HT-29 (cell line): ENCODE measurements at regions not wholly inside any gene's neighbourhood (a gene's known extent, or its start where the extent isn't known, plus 50 kb on each side); places are given as distances from the start of the nearest gene placed in this dataset.

ENCODE experiments used
- DNase-seq: peaks from one replicate; pipeline ENCODE4 v3.0.0-alpha.2; 2015; ENCODE audit warnings: low spot score

GRCh38 chr4:156411531-156411930 is 457.9 kb upstream of the CTSO start:
- DNase-seq: no peak

DNA sequence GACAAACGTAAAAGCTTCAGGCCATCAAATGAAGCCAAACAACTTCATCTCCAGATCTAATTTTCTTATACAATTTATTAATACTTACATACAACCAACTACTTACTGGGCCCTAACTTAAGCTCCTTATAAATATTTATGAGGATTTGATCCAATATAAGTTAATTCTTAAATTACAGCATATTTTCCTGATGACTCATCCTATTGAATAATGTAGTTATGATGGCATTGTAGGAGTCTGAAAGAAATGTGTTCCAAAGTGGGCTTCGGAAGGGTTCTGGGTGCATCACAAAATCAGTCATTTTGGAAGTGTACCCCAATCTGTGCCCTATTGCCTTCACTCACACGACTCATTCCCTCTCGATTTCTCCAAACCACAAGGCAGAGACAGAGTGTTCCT is 455.1 kb upstream of the CTSO start:
- DNase-seq: no peak

DNA sequence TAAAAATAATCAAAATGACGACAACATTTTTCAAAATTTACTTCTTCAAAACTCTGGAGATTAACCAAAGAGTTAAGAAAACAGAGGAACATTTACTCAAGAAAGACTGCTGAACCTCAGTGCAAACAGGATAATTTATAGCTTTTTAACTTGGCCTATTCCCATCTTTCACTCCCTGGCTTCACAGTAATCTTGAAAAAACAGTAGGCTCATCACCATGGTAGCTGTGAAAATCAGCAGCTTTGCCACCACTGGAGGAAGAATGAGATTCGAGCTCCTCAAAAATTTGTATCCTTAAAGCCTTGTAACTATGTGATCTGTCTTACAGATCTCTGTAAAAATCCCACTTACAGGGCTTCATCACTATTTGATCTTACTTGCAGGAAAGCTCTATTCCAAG is 447.7 kb upstream of the CTSO start:
- DNase-seq: no peak

DNA sequence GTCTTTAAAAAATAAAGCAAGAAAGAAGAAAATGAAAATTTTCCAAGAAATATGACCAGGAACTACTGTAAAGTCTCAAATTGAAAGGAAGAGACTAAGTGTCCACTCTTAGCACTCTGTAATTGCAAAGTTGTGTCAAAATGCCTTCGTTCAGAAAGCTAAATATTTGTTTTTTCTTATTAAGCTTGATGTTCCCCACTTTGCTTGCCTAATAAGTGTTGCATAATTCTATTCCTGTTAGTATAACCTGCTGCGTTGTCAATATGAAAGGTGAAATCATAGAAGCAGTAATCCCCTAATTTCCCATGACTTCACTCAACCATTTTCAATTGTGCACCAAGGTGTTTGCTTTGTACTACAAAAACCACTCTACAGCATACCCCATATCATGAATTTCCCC is 442.9 kb upstream of the CTSO start:
- DNase-seq: no peak

DNA sequence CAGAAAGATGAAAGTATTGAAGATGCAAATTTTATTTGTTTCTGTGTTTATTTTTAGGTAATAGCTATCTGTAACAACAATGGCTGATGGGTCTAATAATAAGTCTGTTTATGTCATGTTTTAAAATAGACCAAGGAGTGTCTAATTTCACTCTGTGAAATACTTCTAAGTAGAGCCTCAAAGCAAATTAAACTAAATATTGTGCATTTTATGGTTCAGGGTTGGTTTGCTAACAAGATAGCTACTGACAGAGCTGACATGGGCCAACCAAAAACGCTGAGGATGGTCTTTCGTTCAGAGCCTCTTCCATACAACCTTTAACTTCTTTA is 437.6 kb upstream of the CTSO start:
- no peak for DNase-seq

- DNase-seq: no peak
Observed at GRCh38 chr4:156390599-156391324, 437.1 kb upstream of the CTSO start.

- DNase-seq: no peak
Observed at GRCh38 chr4:156388826-156389225, 435.2 kb upstream of the CTSO start.

GRCh38 chr4:156378033-156378665 is 424.5 kb upstream of the CTSO start:
- DNase-seq: peak; percentile 32

GRCh38 chr4:156377036-156377710 is 423.5 kb upstream of the CTSO start:
- DNase-seq: no peak

GRCh38 chr4:156374894-156375293 is 421.2 kb upstream of the CTSO start:
- no peak for DNase-seq

DNA sequence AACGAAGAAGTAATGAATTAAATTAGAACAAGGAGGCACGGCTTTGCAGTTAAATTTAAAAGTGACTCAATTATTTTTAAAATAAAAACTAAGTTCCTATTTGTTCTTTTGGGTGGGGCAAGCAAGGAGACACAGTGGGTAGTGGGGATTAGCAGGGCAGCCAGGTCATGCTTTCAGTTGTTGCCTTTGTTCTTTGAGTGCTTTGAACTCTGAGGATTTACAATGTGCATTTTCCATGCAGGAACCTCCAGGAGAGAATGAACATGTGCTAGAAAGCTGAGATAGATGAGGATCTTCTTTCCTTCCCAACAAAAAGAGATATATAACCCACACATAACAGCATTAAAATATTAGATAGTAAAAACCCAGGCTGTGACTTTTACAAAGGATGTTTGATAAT is 420.4 kb upstream of the CTSO start:
- no peak for DNase-seq

DNA sequence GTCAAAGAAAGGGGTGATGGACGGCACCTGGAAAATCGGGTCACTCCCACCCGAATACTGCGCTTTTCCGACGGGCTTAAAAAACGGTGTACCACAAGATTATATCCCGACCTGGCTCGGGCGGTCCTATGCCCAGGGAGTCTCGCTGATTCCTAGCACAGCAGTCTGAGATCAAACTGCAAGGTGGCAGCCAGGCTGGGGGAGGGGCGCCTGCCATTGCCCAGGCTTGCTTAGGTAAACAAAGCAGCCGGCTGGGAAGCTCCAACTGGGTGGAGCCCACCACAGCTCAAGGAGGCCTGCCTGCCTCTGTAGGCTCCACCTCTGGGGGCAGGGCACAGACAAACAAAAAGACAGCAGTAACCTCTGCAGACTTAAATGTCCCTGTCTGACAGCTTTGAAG is 413.8 kb upstream of the CTSO start:
- DNase-seq: peak; percentile 16

DNA sequence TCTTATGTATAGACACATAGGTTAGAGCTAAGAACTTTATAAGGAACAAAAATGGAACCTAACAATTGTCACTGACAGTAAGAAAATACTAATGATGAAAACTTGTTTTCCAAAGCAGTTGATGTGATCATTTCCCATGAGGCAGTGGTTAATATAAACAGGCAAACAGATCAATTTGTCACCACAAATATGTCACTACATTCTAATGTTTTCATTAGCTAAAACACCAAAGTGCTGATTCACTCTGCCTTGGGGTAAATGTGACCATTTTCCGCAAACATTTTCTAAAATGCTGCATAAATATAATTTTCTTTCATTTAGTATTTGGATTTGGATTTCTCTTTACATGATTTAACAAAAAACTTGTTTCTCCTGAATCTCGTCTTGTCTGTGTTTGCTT is 408.9 kb upstream of the CTSO start:
- no peak for DNase-seq

GRCh38 chr4:156347412-156348075 is 393.9 kb upstream of the CTSO start:
- peak; percentile 3 for DNase-seq

- no peak for DNase-seq
Observed at GRCh38 chr4:156346959-156347385, 393.3 kb upstream of the CTSO start.

DNA sequence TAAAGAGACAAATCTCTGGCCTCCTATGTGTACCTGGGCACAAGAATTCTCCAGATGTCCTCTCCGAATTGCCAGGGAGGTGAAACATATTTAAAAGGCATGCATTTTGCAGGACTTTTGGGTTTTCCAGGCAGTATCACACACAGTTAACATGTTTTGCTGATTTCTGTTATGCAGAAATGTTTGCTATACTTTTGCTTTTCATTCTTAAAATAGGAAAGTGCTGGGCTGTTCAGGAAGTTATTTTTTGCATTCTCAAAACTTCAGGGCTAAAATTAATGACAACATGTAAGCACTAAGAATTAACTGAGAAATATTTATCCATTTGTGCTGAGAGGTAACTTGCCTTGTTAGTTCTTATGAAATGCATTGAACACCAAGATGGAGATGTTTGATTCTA is 390.7 kb upstream of the CTSO start:
- DNase-seq: no peak

GRCh38 chr4:156336511-156336910 is 382.8 kb upstream of the CTSO start:
- no peak for DNase-seq

DNA sequence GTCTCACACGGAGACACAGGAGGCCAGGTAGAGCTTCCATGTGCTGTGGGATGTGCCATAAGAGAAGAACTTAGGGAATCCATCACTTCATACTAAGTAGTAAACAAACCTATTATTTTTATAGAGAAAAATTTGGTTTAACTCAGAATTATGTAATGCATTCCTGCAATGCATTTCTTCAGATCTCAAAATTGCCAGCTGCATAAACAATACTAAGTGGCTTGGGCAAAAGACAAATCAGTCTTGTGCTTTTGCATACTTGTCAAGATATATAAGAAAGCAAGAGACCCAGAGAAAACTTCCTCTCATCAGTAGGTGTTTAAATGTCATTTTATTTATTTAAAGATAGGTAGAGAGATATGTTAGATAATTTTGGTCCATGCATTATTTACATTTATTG is 382.1 kb upstream of the CTSO start:
- DNase-seq: no peak

DNA sequence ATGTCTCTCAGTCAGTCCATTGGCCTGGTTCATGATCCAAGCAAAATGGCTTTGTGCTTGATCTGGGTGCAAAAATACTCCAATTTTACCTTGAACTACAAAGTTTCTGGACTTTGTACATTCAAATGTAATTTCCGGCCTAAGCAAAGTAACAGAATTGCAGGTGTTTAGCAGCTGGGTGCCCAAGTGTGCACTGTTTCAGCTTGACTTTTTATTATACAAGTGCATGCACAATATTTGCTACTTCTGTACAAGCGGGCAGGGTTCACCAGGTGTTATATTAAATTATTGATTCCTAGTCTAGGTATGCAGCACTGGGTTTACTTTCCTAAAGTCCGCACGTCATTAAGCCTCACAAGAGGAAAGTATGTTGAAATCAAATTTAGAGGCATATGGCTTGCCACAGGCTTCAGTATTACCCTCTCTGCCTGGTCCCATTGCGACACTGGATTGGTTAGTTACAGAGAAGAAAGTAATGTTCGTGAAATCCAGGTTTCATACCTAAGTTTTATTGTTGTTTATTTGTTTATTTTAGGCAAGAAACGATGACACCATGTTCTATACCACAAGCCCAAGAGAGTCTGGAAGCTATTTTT is 376.9 kb upstream of the CTSO start:
- no peak for DNase-seq

GRCh38 chr4:156329779-156330178 is 376.1 kb upstream of the CTSO start:
- no peak for DNase-seq

DNA sequence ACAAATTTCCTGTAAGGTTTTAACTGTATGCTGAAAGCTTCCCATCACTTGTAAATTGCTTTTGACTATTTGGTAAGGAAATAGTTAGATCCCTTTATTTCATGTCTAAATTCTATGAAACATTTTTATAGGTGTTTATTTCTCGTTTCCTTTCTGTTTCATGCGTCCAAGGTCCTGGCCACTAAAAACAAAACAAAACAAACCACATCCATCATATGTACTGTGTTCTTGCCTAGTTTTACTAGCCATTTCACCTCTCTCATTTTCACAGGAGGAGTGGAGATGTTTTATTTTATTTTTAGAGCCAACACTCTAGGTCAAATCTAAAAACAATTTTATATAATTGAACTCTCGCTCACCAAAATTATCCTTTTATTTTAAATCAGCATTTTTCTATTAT is 375.2 kb upstream of the CTSO start:
- DNase-seq: no peak

- DNase-seq: no peak
Observed at GRCh38 chr4:156326246-156326645, 372.6 kb upstream of the CTSO start.
